ENCODE measurements at regions not wholly inside any gene's neighbourhood (a gene's known extent, or its start where the extent isn't known, plus 50 kb on each side); places are given as distances from the start of the nearest gene placed in this dataset.
A peak's percentile ranks its signal among the peaks of the same experiment; 100 is the strongest.
"Not testable (repeated sequence)": the region's sequence is repeated elsewhere in the genome, so short reads cannot be mapped to it uniquely, and the experiment has no call there.

- DNase-seq (ENCODE audit: low read depth in 1 of 2, low spot score in 1 of 2) = peak in 1 of 2 experiments; percentile 57
- Histone ChIP-seq H3K4me1 (no peaks in the 10 kb centered on the region), H3K4me3 (no peak overlapping the region), H3K27ac (no peak overlapping the region; a peak in 1 of 6 replicates), H3K9me3 (no peaks in the 10 kb centered on the region), H3K4me2 (peak overlapping the region; percentile 60)
- no peak for FAIRE-seq
- POLR2A ChIA-PET = no interaction called here
- WGBS (ENCODE audit: missing lambda C conversion rate) = 49% methylated on average over 19 of the region's 28 CpGs
- CTCF ChIA-PET = interaction anchor here (0.6 to 5.3 kb wide), 37 partner anchors 10 to 176 kb away, joined by 3 to 45 read pairs (median 3); no protein-coding TSS in a partner anchor
- TF ChIP-seq CTCF (IDR thresholded peaks at IDR 0.05) (peak; percentile 77), KDM1A (IDR thresholded peaks at IDR 0.05; ENCODE audit: low read depth) (no peak), RAD21 (conservative IDR thresholded peaks at IDR 0.05 in 1 of 2, IDR thresholded peaks at IDR 0.05 in 1 of 2) (peak; percentile 78 to 82), USF2 (IDR thresholded peaks at IDR 0.05) (peak; percentile 16; the same call in 1 of the 2 replicates), SMC3 (IDR thresholded peaks at IDR 0.05) (peak; percentile 82), GATA3 (IDR thresholded peaks at IDR 0.05; ENCODE audit: borderline replicate concordance) (no peak)
- ATAC-seq = peak; percentile 78 to 97; a peak in 5 of 6 replicates
These were observed 66.6 kb upstream of the CCDC167 start for GRCh38 chr6:37566111-37566949.

GRCh38 chr6:37565267-37566110 is 65.8 kb upstream of the CCDC167 start:
- no peak for TF ChIP-seq ZNF302 (CRISPR knock-in tag; IDR thresholded peaks at IDR 0.05)
- no peak for TF ChIP-seq RNF2 (IDR thresholded peaks at IDR 0.05; ENCODE audit: borderline replicate concordance, low read depth)
- TF ChIP-seq NPAS2 (CRISPR knock-in tag; IDR thresholded peaks at IDR 0.05; ENCODE audit: borderline replicate concordance) = no peak
- no peak for TF ChIP-seq KDM1A (IDR thresholded peaks at IDR 0.05; ENCODE audit: low read depth)
- no peak for TF ChIP-seq REST (IDR thresholded peaks at IDR 0.05)
- no peak for TF ChIP-seq HES2 (IDR thresholded peaks at IDR 0.05)
- TF ChIP-seq KDM5A (IDR thresholded peaks at IDR 0.05) = no peak
- no peak for TF ChIP-seq HEYL (CRISPR knock-in tag; IDR thresholded peaks at IDR 0.05)
- no peak for TF ChIP-seq SREBF2 (IDR thresholded peaks at IDR 0.05)
- no peak for TF ChIP-seq PBX3 (IDR thresholded peaks at IDR 0.05)
- TF ChIP-seq BHLHE40 (IDR thresholded peaks at IDR 0.05; ENCODE audit: low read depth, low read length) = no peak
- no peak for TF ChIP-seq FOSB (CRISPR knock-in tag; IDR thresholded peaks at IDR 0.05)
- TF ChIP-seq POLR2A (IDR thresholded peaks at IDR 0.05; ENCODE audit: low read length) = no peak
- TF ChIP-seq PHF8 (IDR thresholded peaks at IDR 0.05; ENCODE audit: borderline replicate concordance, low read depth) = no peak
- TF ChIP-seq TP53 (CRISPR knock-in tag; IDR thresholded peaks at IDR 0.05) = no peak
- no peak for TF ChIP-seq ZC3H11A (IDR thresholded peaks at IDR 0.05)
- no peak for TF ChIP-seq SMC3 (IDR thresholded peaks at IDR 0.05)
- TF ChIP-seq TFCP2L1 (CRISPR knock-in tag; IDR thresholded peaks at IDR 0.05) = no peak
- FAIRE-seq = no peak
- POLR2A ChIA-PET = no interaction called here
- Histone ChIP-seq H3K4me2 (no peak overlapping the region; the same call in 1 of the 3 replicates), H3K9me3 (no peaks in the 10 kb centered on the region), H3K27ac (no peak overlapping the region), H3K4me3 (no peak overlapping the region), H3K4me1 (no peaks in the 10 kb centered on the region)
- DNase-seq (ENCODE audit: low read depth in 1 of 2, low spot score in 1 of 2) = no peak
- WGBS (ENCODE audit: missing lambda C conversion rate) = 64% methylated on average over 12 of the region's 17 CpGs
- CTCF ChIA-PET = interaction anchor here (0.7 to 5.3 kb wide), 29 partner anchors 9 to 177 kb away, joined by 3 to 45 read pairs (median 4); no protein-coding TSS in a partner anchor
- ATAC-seq = no peak

GRCh38 chr6:37562926-37563288 is 63.2 kb upstream of the CCDC167 start:
- ATAC-seq; H3K27ac ChIP-seq; H3K4me2 ChIP-seq; H3K9me3 ChIP-seq; H3K4me1 ChIP-seq; DNase-seq (ENCODE audit: low read depth in 1 of 2, low spot score in 1 of 2); FAIRE-seq; H3K4me3 ChIP-seq; POLR2A ChIA-PET: not testable (repeated sequence)
- 77% methylated on average over 4 of the region's 4 CpGs for WGBS (ENCODE audit: missing lambda C conversion rate)
- CTCF ChIA-PET = interaction anchor here (0.6 to 1.9 kb wide), 9 partner anchors 8 to 510 kb away, joined by 3 to 5 read pairs (median 3); no protein-coding TSS in a partner anchor

Measured in A549 (cell line).